GM12878 (cell line): ENCODE measurements at regions not wholly inside any gene's neighbourhood (a gene's known extent, or its start where the extent isn't known, plus 50 kb on each side); places are given as distances from the start of the nearest gene placed in this dataset.

Source experiments
- MTA3 ChIP-seq: IDR thresholded peaks from 2 replicates; pipeline ENCODE4 v1.6.1; 2012; ENCODE audit warnings: low read length, inconsistent platforms, borderline replicate concordance
- NFYB ChIP-seq: IDR thresholded peaks from 2 replicates; pipeline ENCODE4 v1.6.1; 2011; ENCODE audit warnings: low read depth, mild to moderate bottlenecking, low read length, improper control_type of control experiment, moderate library complexity; ENCODE audit not compliant: insufficient read depth
- SIN3A ChIP-seq: IDR thresholded peaks from 2 replicates; pipeline ENCODE4 v1.6.1; 2012; ENCODE audit warnings: low read depth, low read length, improper control_type of control experiment
- TF ChIP-seq, protein P1 (sequence below): fragments of 450-650 bp; IDR thresholded peaks from 2 replicates; pipeline ENCODE4 v1.6.1; 2017; ENCODE audit warnings: mild to moderate bottlenecking
- TF ChIP-seq, protein P2 (sequence below): IDR thresholded peaks from 2 replicates; pipeline ENCODE4 v1.6.1; 2011; ENCODE audit warnings: low read depth, low read length, improper control_type of control experiment, borderline replicate concordance
- TF ChIP-seq, protein P3 (sequence below), 3 experiments: IDR thresholded peaks in 2 of 3; conservative IDR thresholded peaks in 1 of 3; 2 replicates each; pipeline ENCODE4 v1.5.1; 2011; ENCODE audit warnings: low read depth in 3 of 3, low read length in 3 of 3, mild to moderate bottlenecking in 3 of 3, control low read depth in 2 of 3, moderate library complexity in 2 of 3, inconsistent platforms in 1 of 3, mixed read lengths in 1 of 3; ENCODE audit not compliant: control insufficient read depth in 2 of 3, insufficient read depth in 1 of 3; ENCODE audit errors: extremely low read depth in 1 of 3
- TF ChIP-seq, protein P4 (sequence below): fragments of 450-650 bp; IDR thresholded peaks from 2 replicates; pipeline ENCODE4 v1.6.1; 2017; ENCODE audit warnings: borderline replicate concordance

DNA sequence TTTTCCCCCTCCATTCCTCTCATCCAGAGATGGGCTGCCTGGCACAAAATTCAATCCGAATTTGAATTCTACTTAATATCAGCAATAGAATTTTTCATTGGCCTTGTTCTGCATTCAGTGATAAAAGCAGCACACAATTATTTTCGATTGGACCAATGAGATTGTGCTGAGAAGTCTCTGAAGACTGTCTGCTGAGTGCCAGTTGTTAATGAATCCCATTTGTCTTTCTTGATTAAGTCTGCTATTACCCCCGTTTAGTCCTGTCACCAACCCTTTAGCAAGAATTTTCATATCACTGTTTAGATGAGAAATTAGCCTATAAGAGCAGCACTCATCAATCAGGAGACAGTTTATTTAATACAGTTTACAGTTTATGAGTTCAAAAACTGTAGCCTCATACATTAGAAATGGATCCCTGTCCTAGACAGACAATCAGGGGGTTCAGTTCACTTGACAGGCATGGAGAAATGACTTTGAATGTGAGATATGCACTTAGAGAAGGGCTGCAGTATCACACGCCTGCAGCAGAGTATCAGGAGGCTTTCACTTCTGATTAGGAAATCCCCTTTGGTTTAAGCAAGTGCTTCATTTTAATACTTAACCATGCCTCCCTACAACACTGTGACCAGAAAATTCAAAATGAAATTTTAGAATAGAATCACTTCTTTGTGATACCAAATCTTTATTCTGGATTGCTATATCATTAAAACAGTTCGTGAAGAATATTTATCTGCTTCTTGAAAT is 304.7 kb upstream of the PTBP2 start:
- TF ChIP-seq, protein P1, sequence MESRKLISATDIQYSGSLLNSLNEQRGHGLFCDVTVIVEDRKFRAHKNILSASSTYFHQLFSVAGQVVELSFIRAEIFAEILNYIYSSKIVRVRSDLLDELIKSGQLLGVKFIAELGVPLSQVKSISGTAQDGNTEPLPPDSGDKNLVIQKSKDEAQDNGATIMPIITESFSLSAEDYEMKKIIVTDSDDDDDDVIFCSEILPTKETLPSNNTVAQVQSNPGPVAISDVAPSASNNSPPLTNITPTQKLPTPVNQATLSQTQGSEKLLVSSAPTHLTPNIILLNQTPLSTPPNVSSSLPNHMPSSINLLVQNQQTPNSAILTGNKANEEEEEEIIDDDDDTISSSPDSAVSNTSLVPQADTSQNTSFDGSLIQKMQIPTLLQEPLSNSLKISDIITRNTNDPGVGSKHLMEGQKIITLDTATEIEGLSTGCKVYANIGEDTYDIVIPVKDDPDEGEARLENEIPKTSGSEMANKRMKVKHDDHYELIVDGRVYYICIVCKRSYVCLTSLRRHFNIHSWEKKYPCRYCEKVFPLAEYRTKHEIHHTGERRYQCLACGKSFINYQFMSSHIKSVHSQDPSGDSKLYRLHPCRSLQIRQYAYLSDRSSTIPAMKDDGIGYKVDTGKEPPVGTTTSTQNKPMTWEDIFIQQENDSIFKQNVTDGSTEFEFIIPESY = no peak
- TF ChIP-seq NFYB = no peak
- no peak for TF ChIP-seq MTA3
- TF ChIP-seq, protein P2, sequence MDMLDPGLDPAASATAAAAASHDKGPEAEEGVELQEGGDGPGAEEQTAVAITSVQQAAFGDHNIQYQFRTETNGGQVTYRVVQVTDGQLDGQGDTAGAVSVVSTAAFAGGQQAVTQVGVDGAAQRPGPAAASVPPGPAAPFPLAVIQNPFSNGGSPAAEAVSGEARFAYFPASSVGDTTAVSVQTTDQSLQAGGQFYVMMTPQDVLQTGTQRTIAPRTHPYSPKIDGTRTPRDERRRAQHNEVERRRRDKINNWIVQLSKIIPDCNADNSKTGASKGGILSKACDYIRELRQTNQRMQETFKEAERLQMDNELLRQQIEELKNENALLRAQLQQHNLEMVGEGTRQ = no peak
- TF ChIP-seq, protein P3, sequence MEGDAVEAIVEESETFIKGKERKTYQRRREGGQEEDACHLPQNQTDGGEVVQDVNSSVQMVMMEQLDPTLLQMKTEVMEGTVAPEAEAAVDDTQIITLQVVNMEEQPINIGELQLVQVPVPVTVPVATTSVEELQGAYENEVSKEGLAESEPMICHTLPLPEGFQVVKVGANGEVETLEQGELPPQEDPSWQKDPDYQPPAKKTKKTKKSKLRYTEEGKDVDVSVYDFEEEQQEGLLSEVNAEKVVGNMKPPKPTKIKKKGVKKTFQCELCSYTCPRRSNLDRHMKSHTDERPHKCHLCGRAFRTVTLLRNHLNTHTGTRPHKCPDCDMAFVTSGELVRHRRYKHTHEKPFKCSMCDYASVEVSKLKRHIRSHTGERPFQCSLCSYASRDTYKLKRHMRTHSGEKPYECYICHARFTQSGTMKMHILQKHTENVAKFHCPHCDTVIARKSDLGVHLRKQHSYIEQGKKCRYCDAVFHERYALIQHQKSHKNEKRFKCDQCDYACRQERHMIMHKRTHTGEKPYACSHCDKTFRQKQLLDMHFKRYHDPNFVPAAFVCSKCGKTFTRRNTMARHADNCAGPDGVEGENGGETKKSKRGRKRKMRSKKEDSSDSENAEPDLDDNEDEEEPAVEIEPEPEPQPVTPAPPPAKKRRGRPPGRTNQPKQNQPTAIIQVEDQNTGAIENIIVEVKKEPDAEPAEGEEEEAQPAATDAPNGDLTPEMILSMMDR (IDR thresholded peaks at IDR 0.05 in 2 of 3, conservative IDR thresholded peaks at IDR 0.05 in 1 of 3; ENCODE audit: control insufficient read depth in 2 of 3, extremely low read depth in 1 of 3, insufficient read depth in 1 of 3, low read depth in 3 of 3, low read length in 3 of 3) = no peak
- no peak for TF ChIP-seq SIN3A
- TF ChIP-seq, protein P4, sequence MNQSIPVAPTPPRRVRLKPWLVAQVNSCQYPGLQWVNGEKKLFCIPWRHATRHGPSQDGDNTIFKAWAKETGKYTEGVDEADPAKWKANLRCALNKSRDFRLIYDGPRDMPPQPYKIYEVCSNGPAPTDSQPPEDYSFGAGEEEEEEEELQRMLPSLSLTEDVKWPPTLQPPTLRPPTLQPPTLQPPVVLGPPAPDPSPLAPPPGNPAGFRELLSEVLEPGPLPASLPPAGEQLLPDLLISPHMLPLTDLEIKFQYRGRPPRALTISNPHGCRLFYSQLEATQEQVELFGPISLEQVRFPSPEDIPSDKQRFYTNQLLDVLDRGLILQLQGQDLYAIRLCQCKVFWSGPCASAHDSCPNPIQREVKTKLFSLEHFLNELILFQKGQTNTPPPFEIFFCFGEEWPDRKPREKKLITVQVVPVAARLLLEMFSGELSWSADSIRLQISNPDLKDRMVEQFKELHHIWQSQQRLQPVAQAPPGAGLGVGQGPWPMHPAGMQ = no peak
